H1 (cell line): ENCODE measurements at regions not wholly inside any gene's neighbourhood (a gene's known extent, or its start where the extent isn't known, plus 50 kb on each side); places are given as distances from the start of the nearest gene placed in this dataset.

Experiments
- BACH1 ChIP-seq: IDR thresholded peaks from 2 replicates; pipeline ENCODE4 v1.6.1; 2012; ENCODE audit warnings: low read length, improper control_type of control experiment
- RAD21 ChIP-seq, 2 experiments: IDR thresholded peaks in 1 of 2; conservative IDR thresholded peaks in 1 of 2; 2 replicates each; pipeline ENCODE4 v1.6.1; 2011; ENCODE audit warnings: low read depth in 2 of 2, low read length in 2 of 2, improper control_type of control experiment in 1 of 2, inconsistent platforms in 1 of 2, mild to moderate bottlenecking in 1 of 2, moderate library complexity in 1 of 2

DNA sequence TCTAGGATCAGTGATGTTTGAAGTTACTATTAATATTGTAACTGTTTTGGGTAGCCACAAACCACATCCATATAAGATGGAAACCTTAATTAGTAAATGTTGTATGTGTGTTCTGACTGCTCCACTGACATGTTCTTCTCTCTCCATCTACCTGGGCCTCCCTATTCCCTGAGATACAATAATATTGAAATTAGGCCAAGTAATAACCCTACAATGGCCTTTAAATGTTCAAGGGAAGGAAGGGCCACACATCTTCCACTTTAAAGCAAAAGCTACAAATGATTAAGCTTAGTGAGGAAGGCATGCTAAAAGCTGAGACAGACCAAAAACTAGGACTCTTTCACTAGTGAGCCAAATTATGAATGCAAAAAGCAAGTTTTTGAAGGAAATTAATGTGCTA is 176.4 kb upstream of the ANK3 start (continued):
- TF ChIP-seq RAD21 (IDR thresholded peaks at IDR 0.05 in 1 of 2, conservative IDR thresholded peaks at IDR 0.05 in 1 of 2; ENCODE audit: low read depth in 2 of 2, low read length in 2 of 2) (no peak), BACH1 (no peak)
